ENCODE measurements at regions not wholly inside any gene's neighbourhood (a gene's known extent, or its start where the extent isn't known, plus 50 kb on each side); places are given as distances from the start of the nearest gene placed in this dataset.

DNA sequence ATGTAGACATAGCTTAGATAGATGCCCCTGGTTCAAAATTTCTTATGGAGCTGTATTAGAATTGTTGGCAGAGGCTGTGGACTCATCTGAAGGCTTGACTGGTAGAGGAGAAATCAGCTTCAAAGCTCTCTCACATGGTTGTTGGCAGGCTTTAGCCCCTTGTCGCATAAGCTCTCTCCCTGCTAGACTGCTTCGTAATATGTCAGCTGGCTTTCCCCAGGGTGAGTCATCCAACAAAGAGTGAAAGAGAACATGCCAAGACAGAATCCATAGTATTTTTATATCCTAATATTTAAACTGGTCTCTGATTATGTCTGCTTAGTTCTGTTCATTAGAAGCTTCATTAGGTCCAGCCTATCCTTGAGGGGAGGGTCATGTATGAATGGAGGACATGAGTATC lies 427.4 kb upstream of the NAALADL2 start:
- TF ChIP-seq, protein P1, sequence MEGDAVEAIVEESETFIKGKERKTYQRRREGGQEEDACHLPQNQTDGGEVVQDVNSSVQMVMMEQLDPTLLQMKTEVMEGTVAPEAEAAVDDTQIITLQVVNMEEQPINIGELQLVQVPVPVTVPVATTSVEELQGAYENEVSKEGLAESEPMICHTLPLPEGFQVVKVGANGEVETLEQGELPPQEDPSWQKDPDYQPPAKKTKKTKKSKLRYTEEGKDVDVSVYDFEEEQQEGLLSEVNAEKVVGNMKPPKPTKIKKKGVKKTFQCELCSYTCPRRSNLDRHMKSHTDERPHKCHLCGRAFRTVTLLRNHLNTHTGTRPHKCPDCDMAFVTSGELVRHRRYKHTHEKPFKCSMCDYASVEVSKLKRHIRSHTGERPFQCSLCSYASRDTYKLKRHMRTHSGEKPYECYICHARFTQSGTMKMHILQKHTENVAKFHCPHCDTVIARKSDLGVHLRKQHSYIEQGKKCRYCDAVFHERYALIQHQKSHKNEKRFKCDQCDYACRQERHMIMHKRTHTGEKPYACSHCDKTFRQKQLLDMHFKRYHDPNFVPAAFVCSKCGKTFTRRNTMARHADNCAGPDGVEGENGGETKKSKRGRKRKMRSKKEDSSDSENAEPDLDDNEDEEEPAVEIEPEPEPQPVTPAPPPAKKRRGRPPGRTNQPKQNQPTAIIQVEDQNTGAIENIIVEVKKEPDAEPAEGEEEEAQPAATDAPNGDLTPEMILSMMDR (IDR thresholded peaks at IDR 0.05), result no peak
- TF ChIP-seq POLR2AphosphoS5 (IDR thresholded peaks at IDR 0.05), result no peak
